ENCODE measurements at regions not wholly inside any gene's neighbourhood (a gene's known extent, or its start where the extent isn't known, plus 50 kb on each side); places are given as distances from the start of the nearest gene placed in this dataset.

GRCh38 chr14:86823581-86823980 lies 1169.4 kb downstream of the GALC start:
- no peak for DNase-seq (ENCODE audit: low read depth in 1 of 2, low spot score in 1 of 2)
- H3K4me1 ChIP-seq (ENCODE audit: low read depth) = no peaks in the 10 kb centered on the region
- no peaks in the 10 kb centered on the region for H3K9me3 ChIP-seq (ENCODE audit: low read depth)
- no peak overlapping the region for H3K4me3 ChIP-seq
- no peaks in the 10 kb centered on the region for H3K36me3 ChIP-seq
- no peaks in the 10 kb centered on the region for H3K27me3 ChIP-seq
- no peak for TF ChIP-seq CTCF (IDR thresholded peaks at IDR 0.05; ENCODE audit: low read depth, low read length)
- H3K27ac ChIP-seq = no peak overlapping the region

DNA sequence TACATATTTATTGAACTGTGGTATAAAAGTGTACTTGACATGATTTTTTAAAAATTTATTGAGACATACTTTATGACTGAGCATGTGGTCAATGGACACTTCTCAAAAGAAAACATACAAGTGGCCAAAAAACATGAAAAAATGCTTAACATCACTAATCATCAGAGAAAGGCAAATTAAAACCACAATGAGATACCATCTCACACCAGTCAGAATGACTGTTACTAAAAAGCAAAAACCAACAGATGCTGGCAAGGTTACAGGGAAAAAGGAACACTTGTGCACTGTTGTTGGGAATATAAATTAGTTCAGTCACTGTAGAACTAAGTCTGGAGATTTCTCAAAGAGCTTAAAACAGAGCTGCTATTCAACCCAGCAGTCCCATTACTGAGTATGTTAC lies 1177.6 kb downstream of the GALC start:
- Histone ChIP-seq H3K4me1 (ENCODE audit: low read depth) (no peaks in the 10 kb centered on the region), H3K36me3 (no peaks in the 10 kb centered on the region), H3K9me3 (ENCODE audit: low read depth) (no peaks in the 10 kb centered on the region), H3K4me3 (no peak overlapping the region), H3K27ac (no peak overlapping the region), H3K27me3 (no peaks in the 10 kb centered on the region)
- no peak for TF ChIP-seq CTCF (IDR thresholded peaks at IDR 0.05; ENCODE audit: low read depth, low read length)
- no peak for DNase-seq (ENCODE audit: low read depth in 1 of 2, low spot score in 1 of 2)

GRCh38 chr14:86802726-86803125 lies 1190.3 kb downstream of the GALC start:
- H3K27me3 ChIP-seq = no peaks in the 10 kb centered on the region
- no peaks in the 10 kb centered on the region for H3K4me1 ChIP-seq (ENCODE audit: low read depth)
- H3K27ac ChIP-seq = no peak overlapping the region
- TF ChIP-seq CTCF (IDR thresholded peaks at IDR 0.05; ENCODE audit: low read depth, low read length) = no peak
- no peaks in the 10 kb centered on the region for H3K9me3 ChIP-seq (ENCODE audit: low read depth)
- H3K4me3 ChIP-seq = no peak overlapping the region
- DNase-seq (ENCODE audit: low read depth in 1 of 2, low spot score in 1 of 2) = no peak
- no peaks in the 10 kb centered on the region for H3K36me3 ChIP-seq

GRCh38 chr14:86799244-86799647 lies 1193.7 kb downstream of the GALC start:
- TF ChIP-seq CTCF (IDR thresholded peaks at IDR 0.05; ENCODE audit: low read depth, low read length) = no peak
- Histone ChIP-seq H3K27me3 (no peaks in the 10 kb centered on the region), H3K9me3 (ENCODE audit: low read depth) (no peaks in the 10 kb centered on the region), H3K4me3 (no peak overlapping the region), H3K4me1 (ENCODE audit: low read depth) (no peaks in the 10 kb centered on the region), H3K27ac (no peak overlapping the region), H3K36me3 (no peaks in the 10 kb centered on the region)
- DNase-seq (ENCODE audit: low read depth in 1 of 2, low spot score in 1 of 2) = peak in 1 of 2 donors; percentile 95

DNA sequence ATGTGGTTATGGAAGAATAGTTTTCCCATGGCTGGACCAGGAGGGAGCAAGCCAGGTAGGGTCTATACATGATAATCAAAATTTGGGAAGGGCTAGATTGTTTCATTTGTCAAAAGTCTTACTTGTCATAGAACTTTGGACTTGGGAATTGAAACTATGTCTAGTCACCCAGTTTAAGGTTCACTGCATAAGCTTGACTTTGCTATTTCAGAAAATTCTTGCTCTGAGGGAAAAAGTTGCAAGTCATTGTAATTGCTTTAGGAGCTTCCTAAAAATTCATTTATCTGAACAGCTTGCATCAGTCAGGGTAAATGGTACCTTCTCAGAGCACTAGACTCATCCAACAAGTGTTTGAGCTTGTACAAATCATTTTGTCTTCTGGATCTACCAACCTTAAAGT lies 1194.7 kb downstream of the GALC start:
- Histone ChIP-seq H3K4me1 (ENCODE audit: low read depth) (no peaks in the 10 kb centered on the region), H3K27me3 (no peaks in the 10 kb centered on the region), H3K9me3 (ENCODE audit: low read depth) (no peaks in the 10 kb centered on the region), H3K36me3 (no peaks in the 10 kb centered on the region), H3K4me3 (no peak overlapping the region), H3K27ac (no peak overlapping the region)
- DNase-seq (ENCODE audit: low read depth in 1 of 2, low spot score in 1 of 2) = no peak
- TF ChIP-seq CTCF (IDR thresholded peaks at IDR 0.05; ENCODE audit: low read depth, low read length) = no peak

DNA sequence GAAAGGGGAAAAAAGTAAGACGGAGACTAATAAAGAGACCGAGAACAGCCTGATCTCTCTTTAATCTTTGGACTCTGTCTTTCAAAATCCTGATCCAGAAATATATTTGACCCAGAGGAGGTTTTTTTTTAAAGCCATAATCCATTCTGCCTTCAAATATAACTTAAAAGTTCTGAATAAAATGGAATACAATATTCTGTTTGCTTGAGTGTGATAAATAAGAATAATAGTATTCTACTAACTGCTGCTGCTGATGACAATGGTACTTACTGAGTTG lies 1196.0 kb downstream of the GALC start:
- Histone ChIP-seq H3K27me3 (no peaks in the 10 kb centered on the region), H3K27ac (no peak overlapping the region), H3K36me3 (no peaks in the 10 kb centered on the region), H3K4me3 (no peak overlapping the region), H3K4me1 (ENCODE audit: low read depth) (no peaks in the 10 kb centered on the region), H3K9me3 (ENCODE audit: low read depth) (no peaks in the 10 kb centered on the region)
- DNase-seq (ENCODE audit: low read depth in 1 of 2, low spot score in 1 of 2) = no peak
- TF ChIP-seq CTCF (IDR thresholded peaks at IDR 0.05; ENCODE audit: low read depth, low read length) = no peak
